ENCODE measurements at regions not wholly inside any gene's neighbourhood (a gene's known extent, or its start where the extent isn't known, plus 50 kb on each side); places are given as distances from the start of the nearest gene placed in this dataset.

DNA sequence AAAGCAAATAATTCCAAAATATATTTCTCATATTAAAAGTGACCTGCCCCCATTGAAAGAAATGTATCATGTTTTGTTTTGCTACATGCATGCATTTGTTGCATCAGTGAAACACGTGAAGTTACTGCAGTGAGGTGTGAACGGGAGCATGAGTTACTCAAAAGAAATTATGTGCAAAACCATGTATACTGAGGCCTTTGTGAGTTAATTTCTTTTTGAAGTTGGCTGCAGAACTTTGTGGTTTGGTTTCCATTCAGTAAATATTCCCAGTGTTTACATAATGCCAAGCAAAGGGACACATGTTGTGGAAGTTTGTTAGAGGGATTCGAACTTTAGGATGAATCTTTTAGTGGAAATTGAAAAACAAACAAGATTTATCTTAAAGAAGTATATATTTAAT is 619.4 kb upstream of the ADAMTS5 start:
- no peaks in the 10 kb centered on the region for H3K27me3 ChIP-seq
- no peaks in the 10 kb centered on the region for H3K9me3 ChIP-seq
- H3K4me3 ChIP-seq: no peak overlapping the region
- 49% methylated on average over 3 of the region's 3 CpGs for WGBS
- H3K36me3 ChIP-seq: no peaks in the 10 kb centered on the region
- H3K27ac ChIP-seq: no peak overlapping the region
- H3K4me1 ChIP-seq: no peaks in the 10 kb centered on the region
- TF ChIP-seq EP300 (IDR thresholded peaks at IDR 0.05): no peak
- no peak for DNase-seq (ENCODE audit: low spot score in 2 of 2)

DNA sequence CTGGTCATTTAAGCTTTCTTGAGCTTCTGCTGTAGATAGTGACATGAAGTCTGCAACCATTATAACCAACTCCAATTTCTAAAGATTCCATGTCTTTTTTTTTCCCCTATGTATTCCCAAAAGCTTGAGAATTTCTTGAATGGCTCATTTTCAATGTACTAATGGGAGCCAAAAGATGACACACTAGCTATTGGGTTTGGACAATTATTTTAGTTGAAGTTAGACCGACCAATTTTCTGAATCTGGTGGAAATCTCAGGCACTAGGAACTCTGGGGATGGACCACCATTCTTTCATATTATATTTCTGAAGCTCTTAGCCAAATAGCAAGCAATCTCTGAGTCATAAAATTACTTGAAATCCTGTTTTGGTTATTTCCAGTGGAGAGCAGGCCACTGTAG is 617.4 kb upstream of the ADAMTS5 start:
- 78% methylated on average over 1 of the region's 1 CpG for WGBS

DNA sequence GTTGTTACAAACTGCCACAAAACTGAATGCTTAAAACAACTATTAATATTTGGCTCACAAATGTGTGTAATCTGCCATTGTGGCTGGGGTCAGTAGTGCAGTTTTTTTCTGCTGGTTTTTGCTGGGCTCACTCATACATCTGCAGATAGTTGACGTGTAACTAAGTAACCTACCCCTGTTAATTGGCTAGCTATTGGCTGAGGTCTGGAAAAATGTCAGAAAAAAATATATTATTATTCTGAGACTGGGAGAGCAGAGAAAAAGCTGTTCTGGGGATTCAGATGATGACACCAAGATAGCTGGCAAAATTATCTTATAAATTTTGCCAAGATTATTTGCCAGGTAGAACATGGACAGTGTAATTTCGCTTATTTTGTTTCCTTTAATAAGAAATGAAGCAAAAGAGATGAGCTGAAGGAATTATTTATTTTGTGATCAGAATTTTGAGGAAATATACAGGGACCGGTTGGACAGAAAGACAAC is 616.1 kb upstream of the ADAMTS5 start:
- Histone ChIP-seq H3K9me3 (no peaks in the 10 kb centered on the region), H3K4me3 (no peak overlapping the region), H3K36me3 (no peaks in the 10 kb centered on the region), H3K27me3 (no peaks in the 10 kb centered on the region), H3K27ac (no peak overlapping the region), H3K4me1 (no peaks in the 10 kb centered on the region)
- WGBS: 56% methylated on average over 3 of the region's 3 CpGs
- TF ChIP-seq EP300 (IDR thresholded peaks at IDR 0.05): no peak
- TF ChIP-seq POLR2A (IDR thresholded peaks at IDR 0.05): no peak
- TF ChIP-seq, protein P1, sequence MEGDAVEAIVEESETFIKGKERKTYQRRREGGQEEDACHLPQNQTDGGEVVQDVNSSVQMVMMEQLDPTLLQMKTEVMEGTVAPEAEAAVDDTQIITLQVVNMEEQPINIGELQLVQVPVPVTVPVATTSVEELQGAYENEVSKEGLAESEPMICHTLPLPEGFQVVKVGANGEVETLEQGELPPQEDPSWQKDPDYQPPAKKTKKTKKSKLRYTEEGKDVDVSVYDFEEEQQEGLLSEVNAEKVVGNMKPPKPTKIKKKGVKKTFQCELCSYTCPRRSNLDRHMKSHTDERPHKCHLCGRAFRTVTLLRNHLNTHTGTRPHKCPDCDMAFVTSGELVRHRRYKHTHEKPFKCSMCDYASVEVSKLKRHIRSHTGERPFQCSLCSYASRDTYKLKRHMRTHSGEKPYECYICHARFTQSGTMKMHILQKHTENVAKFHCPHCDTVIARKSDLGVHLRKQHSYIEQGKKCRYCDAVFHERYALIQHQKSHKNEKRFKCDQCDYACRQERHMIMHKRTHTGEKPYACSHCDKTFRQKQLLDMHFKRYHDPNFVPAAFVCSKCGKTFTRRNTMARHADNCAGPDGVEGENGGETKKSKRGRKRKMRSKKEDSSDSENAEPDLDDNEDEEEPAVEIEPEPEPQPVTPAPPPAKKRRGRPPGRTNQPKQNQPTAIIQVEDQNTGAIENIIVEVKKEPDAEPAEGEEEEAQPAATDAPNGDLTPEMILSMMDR (IDR thresholded peaks at IDR 0.05): no peak
- TF ChIP-seq POLR2AphosphoS5 (IDR thresholded peaks at IDR 0.05): no peak
- DNase-seq (ENCODE audit: low spot score in 2 of 2): no peak

More for the DNA sequence above, 617.4 kb upstream of the ADAMTS5 start:
- Histone ChIP-seq H3K4me3 (no peak overlapping the region), H3K9me3 (no peaks in the 10 kb centered on the region), H3K27me3 (no peaks in the 10 kb centered on the region), H3K4me1 (no peaks in the 10 kb centered on the region), H3K27ac (no peak overlapping the region), H3K36me3 (no peaks in the 10 kb centered on the region)
- no peak for DNase-seq (ENCODE audit: low spot score in 2 of 2)
- TF ChIP-seq POLR2A (IDR thresholded peaks at IDR 0.05) (no peak), POLR2AphosphoS5 (IDR thresholded peaks at IDR 0.05) (no peak), EP300 (IDR thresholded peaks at IDR 0.05) (no peak)
- TF ChIP-seq, protein P1 (IDR thresholded peaks at IDR 0.05): no peak

DNA sequence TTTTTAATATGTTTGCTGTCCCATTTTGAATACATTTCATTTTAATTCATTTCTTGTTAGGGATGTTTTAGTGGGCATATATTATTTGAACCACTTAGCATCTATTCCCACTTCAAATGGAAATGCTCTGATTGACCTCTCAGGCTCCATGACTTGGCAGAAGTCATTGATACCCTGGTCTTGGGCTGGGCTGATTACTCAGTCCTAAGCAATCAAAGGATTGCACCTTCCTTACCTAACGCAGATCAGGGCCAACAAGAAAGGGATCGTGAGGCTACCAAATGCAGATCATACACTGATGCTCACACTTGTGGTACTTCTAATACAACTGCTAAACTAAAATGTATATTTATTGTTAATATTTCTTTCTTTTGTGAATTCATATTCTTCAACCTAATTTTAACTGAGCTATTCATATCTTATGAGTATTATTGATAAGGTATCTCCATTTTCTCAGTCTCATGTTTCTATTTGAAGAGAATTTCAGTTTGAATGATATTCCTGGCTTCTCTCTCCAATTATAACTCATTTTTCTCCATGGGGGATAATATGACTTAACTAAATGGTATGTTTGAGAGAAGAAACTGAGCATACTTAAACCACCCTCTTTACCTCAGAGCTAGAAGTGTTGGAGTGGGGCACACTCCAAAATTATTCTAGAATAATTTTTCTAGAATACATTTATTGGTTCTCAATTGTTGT is 615.5 kb upstream of the ADAMTS5 start:
- H3K4me1 ChIP-seq: no peaks in the 10 kb centered on the region
- H3K27me3 ChIP-seq: no peaks in the 10 kb centered on the region
- no peaks in the 10 kb centered on the region for H3K36me3 ChIP-seq
- H3K4me3 ChIP-seq: no peak overlapping the region
- TF ChIP-seq, protein P1 (IDR thresholded peaks at IDR 0.05): no peak
- TF ChIP-seq EP300 (IDR thresholded peaks at IDR 0.05) (no peak), POLR2AphosphoS5 (IDR thresholded peaks at IDR 0.05) (no peak), POLR2A (IDR thresholded peaks at IDR 0.05) (no peak)
- 92% methylated on average over 2 of the region's 2 CpGs for WGBS
- no peak overlapping the region for H3K27ac ChIP-seq
- DNase-seq (ENCODE audit: low spot score in 2 of 2): no peak
- H3K9me3 ChIP-seq: no peaks in the 10 kb centered on the region

DNA sequence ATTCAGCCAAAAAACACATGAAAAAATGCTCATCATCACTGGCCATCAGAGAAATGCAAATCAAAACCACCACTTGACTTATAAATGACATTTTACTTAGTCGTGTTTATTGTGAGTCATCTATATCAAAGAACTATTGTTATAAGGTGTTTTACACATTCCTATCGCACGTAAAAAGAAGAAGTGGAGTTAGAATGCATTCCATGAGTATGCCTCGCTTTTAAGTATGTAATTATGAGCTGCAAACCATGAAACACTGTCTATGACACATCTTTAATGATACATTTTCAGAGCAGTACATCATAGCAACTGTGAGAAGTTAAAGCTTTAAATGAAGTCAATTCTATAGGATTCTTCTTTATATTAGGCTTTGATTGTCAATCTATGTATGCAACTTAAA is 614.3 kb upstream of the ADAMTS5 start:
- H3K9me3 ChIP-seq: no peaks in the 10 kb centered on the region
- no peak overlapping the region for H3K4me3 ChIP-seq
- no peaks in the 10 kb centered on the region for H3K4me1 ChIP-seq
- TF ChIP-seq POLR2A (IDR thresholded peaks at IDR 0.05): no peak
- TF ChIP-seq EP300 (IDR thresholded peaks at IDR 0.05): no peak
- DNase-seq (ENCODE audit: low spot score in 2 of 2): no peak
- no peaks in the 10 kb centered on the region for H3K36me3 ChIP-seq
- H3K27me3 ChIP-seq: no peaks in the 10 kb centered on the region
- no peak overlapping the region for H3K27ac ChIP-seq
- 75% methylated on average over 4 of the region's 4 CpGs for WGBS

DNA sequence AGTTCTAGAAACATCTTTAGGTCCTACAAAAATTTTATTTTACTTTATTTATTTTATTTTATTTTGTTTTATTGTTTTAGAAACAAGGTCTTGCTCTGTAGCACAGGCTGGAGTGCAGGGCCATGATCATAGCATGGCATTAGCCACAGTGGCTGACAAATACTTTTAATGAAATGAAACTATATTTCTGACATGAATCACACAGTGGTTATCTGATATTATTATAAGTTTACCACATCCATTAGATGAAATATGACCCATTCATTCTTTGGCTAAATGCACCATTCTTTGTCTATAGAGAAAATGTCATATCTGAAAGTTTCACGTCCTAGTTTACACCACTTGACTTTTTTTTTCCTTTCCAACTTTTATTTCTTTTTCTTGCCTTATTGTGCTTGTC is 613.4 kb upstream of the ADAMTS5 start:
- no peak for TF ChIP-seq POLR2A (IDR thresholded peaks at IDR 0.05)
- TF ChIP-seq EP300 (IDR thresholded peaks at IDR 0.05): no peak
- no peak for TF ChIP-seq POLR2AphosphoS5 (IDR thresholded peaks at IDR 0.05)
- TF ChIP-seq, protein P1 (IDR thresholded peaks at IDR 0.05): no peak
- Histone ChIP-seq H3K27me3 (no peaks in the 10 kb centered on the region), H3K36me3 (no peaks in the 10 kb centered on the region), H3K4me1 (no peaks in the 10 kb centered on the region), H3K9me3 (no peaks in the 10 kb centered on the region), H3K27ac (no peak overlapping the region), H3K4me3 (no peak overlapping the region)
- no peak for DNase-seq (ENCODE audit: low spot score in 2 of 2)
- 84% methylated on average over 1 of the region's 1 CpG for WGBS

All from suprapubic skin (tissue), 4 donors.